ENCODE measurements at regions not wholly inside any gene's neighbourhood (a gene's known extent, or its start where the extent isn't known, plus 50 kb on each side); places are given as distances from the start of the nearest gene placed in this dataset.

DNA sequence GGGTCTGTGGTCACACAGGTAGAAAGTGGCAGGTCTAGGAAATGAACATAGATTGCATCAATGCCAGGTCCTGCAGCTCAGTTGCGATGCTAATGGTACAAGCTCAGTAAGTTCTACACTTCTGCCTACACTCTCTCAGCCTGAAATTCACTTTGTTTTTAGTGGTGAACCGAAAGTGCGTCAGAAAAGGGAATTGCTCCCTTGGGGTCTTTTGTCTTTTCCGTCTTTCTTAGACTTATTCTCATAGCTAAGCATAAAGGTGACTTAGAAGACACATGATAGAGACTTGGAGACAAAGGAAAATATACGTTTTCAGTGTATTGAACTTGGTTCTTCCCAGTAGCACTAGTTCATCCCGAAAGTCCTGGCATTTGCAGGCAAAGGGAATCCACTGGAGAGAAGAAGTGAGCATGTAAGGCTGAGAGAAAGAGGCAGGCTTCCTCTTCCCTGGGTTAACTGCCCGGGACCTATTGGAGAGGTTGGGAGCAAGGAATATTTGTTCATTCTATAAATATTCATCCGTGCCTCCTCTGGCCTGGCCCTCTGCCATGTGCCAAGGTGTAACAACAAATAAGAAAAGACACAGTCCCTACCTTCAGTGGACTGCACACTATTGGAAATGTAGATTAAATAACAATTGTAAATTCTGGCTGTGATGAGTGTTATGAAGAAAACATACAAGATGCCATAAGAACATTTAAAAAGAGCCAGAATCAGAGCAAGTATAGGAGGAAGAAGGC lies 785.8 kb downstream of the MED13L start:
- Histone ChIP-seq H3K4me1 (ENCODE audit: control extremely low read depth in 1 of 4, control insufficient read depth in 4 of 4, insufficient read depth in 4 of 4, low read length in 3 of 4) (no peaks in the 10 kb centered on the region), H3K36me3 (ENCODE audit: control insufficient read depth in 4 of 4, insufficient read depth in 4 of 4, low read length in 3 of 4) (no peaks in the 10 kb centered on the region), H3K4me3 (ENCODE audit: control insufficient read depth in 1 of 7, extremely low read depth in 1 of 7, insufficient read depth in 4 of 7, low read depth in 2 of 7, low read length in 6 of 7) (no peak overlapping the region), H3K27me3 (replicated peaks in 2 of 5; ENCODE audit: control insufficient read depth in 4 of 5, insufficient read depth in 5 of 5, low read length in 4 of 5) (peaks cover 0 to 5% (median 0%) of the 10 kb centered on the region in 5 experiments), H3K9me3 (ENCODE audit: control extremely low read depth in 1 of 5, control insufficient read depth in 4 of 5, insufficient read depth in 2 of 5, low read depth in 1 of 5, low read length in 4 of 5) (no peaks in the 10 kb centered on the region), H3K27ac (ENCODE audit: insufficient read depth in 1 of 2, low read depth in 1 of 2, low read length in 2 of 2, poor library complexity in 1 of 2, severe bottlenecking in 2 of 2) (no peak overlapping the region)
- 86% methylated on average over 6 of the region's 8 CpGs for WGBS (ENCODE audit: insufficient coverage)
- ChIA-PET POLR2A (no interaction called here), CTCF (interaction anchor here (0.9 kb wide), 1 partner anchor 12 kb away, joined by 3 read pairs; no protein-coding TSS in a partner anchor)
- no peak for DNase-seq

DNA sequence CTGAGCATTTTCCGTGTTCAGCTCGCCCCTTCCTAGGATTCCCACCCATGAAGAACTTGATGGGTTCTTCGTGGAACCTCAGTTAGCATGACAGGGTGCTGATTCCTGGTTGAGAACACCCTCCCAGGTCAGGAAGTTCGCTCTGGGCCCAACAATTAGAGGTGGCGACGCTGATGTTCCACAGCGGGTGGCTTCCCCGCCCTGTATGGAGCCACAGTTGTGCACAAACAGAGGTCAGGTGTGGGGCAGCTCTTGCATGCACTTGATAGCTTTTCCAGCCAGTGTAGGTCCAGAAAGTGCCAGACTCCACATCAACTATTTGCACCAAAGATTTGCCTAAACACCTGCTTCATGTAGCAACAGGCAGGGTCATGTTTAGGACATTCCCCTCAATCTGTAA lies 788.2 kb downstream of the MED13L start:
- H3K27ac ChIP-seq (ENCODE audit: insufficient read depth in 1 of 2, low read depth in 1 of 2, low read length in 2 of 2, poor library complexity in 1 of 2, severe bottlenecking in 2 of 2) = no peak overlapping the region
- POLR2A ChIA-PET = no interaction called here
- CTCF ChIA-PET = no interaction called here

DNA sequence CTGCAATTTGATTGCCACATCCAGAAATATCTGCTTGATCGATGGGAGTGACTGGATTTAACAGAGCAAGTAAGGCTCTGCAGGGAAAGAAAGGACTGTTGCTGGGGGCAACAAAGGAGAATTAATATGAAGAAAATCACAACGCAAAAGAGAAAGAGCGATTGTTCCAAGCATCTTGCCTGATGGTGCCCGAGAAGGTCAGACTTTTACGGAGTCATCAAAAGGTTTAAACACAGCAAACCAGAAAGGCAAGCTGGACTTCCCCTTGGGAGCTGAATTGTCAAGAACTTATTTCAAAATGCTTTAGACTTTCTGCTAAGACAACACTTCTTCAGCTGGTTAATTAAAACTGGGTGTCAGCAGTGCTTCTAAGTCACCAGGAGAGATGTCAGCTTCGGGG lies 791.5 kb downstream of the MED13L start:
- no peaks in the 10 kb centered on the region for H3K36me3 ChIP-seq (ENCODE audit: control insufficient read depth in 4 of 4, insufficient read depth in 4 of 4, low read length in 3 of 4)
- WGBS (ENCODE audit: insufficient coverage) = 91% methylated on average over 5 of the region's 6 CpGs
- H3K9me3 ChIP-seq (ENCODE audit: control extremely low read depth in 1 of 5, control insufficient read depth in 4 of 5, insufficient read depth in 2 of 5, low read depth in 1 of 5, low read length in 4 of 5) = no peaks in the 10 kb centered on the region
- CTCF ChIA-PET = no interaction called here
- no peak overlapping the region for H3K4me3 ChIP-seq (ENCODE audit: control insufficient read depth in 1 of 7, extremely low read depth in 1 of 7, insufficient read depth in 4 of 7, low read depth in 2 of 7, low read length in 6 of 7)
- POLR2A ChIA-PET = no interaction called here
- H3K27me3 ChIP-seq (replicated peaks in 2 of 5; ENCODE audit: control insufficient read depth in 4 of 5, insufficient read depth in 5 of 5, low read length in 4 of 5) = peaks cover 0 to 5% (median 2%) of the 10 kb centered on the region in 5 experiments
- H3K4me1 ChIP-seq (ENCODE audit: control extremely low read depth in 1 of 4, control insufficient read depth in 4 of 4, insufficient read depth in 4 of 4, low read length in 3 of 4) = no peaks in the 10 kb centered on the region
- H3K27ac ChIP-seq (ENCODE audit: insufficient read depth in 1 of 2, low read depth in 1 of 2, low read length in 2 of 2, poor library complexity in 1 of 2, severe bottlenecking in 2 of 2) = no peak overlapping the region
- no peak for DNase-seq

More for the DNA sequence above, 788.2 kb downstream of the MED13L start:
- Histone ChIP-seq H3K9me3 (ENCODE audit: control extremely low read depth in 1 of 5, control insufficient read depth in 4 of 5, insufficient read depth in 2 of 5, low read depth in 1 of 5, low read length in 4 of 5) (no peaks in the 10 kb centered on the region), H3K27me3 (replicated peaks in 2 of 5; ENCODE audit: control insufficient read depth in 4 of 5, insufficient read depth in 5 of 5, low read length in 4 of 5) (peaks cover 0 to 5% (median 2%) of the 10 kb centered on the region in 5 experiments), H3K4me3 (ENCODE audit: control insufficient read depth in 1 of 7, extremely low read depth in 1 of 7, insufficient read depth in 4 of 7, low read depth in 2 of 7, low read length in 6 of 7) (no peak overlapping the region), H3K36me3 (ENCODE audit: control insufficient read depth in 4 of 4, insufficient read depth in 4 of 4, low read length in 3 of 4) (no peaks in the 10 kb centered on the region), H3K4me1 (ENCODE audit: control extremely low read depth in 1 of 4, control insufficient read depth in 4 of 4, insufficient read depth in 4 of 4, low read length in 3 of 4) (no peaks in the 10 kb centered on the region)
- DNase-seq = no peak
- WGBS (ENCODE audit: insufficient coverage) = 91% methylated on average over 8 of the region's 8 CpGs

DNA sequence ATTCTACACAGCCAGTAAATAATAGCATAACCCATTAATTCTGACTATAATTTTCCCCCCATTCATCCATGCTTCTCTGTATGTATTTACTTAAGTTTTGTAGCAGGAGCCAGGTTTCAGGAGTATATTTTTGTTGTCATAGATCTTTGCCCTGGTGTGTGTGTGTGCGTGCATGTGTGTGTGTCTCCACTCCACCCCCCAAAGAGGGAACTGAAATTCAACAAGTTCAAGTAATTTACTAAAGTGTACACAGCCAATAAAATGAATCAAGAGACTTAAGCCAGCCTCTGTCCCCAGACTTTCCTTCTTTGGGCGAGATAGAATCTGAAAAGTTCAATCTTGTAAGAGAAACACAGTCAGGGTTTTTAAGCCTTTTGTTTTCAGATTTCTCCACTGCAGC lies 792.0 kb downstream of the MED13L start:
- no peak overlapping the region for H3K27ac ChIP-seq (ENCODE audit: insufficient read depth in 1 of 2, low read depth in 1 of 2, low read length in 2 of 2, poor library complexity in 1 of 2, severe bottlenecking in 2 of 2)
- H3K9me3 ChIP-seq (ENCODE audit: control extremely low read depth in 1 of 5, control insufficient read depth in 4 of 5, insufficient read depth in 2 of 5, low read depth in 1 of 5, low read length in 4 of 5) = no peaks in the 10 kb centered on the region
- DNase-seq = no peak
- H3K36me3 ChIP-seq (ENCODE audit: control insufficient read depth in 4 of 4, insufficient read depth in 4 of 4, low read length in 3 of 4) = no peaks in the 10 kb centered on the region
- ChIA-PET POLR2A (no interaction called here), CTCF (no interaction called here)
- no peak overlapping the region for H3K4me3 ChIP-seq (ENCODE audit: control insufficient read depth in 1 of 7, extremely low read depth in 1 of 7, insufficient read depth in 4 of 7, low read depth in 2 of 7, low read length in 6 of 7)
- H3K27me3 ChIP-seq (replicated peaks in 2 of 5; ENCODE audit: control insufficient read depth in 4 of 5, insufficient read depth in 5 of 5, low read length in 4 of 5) = peaks cover 0 to 5% (median 2%) of the 10 kb centered on the region in 5 experiments
- H3K4me1 ChIP-seq (ENCODE audit: control extremely low read depth in 1 of 4, control insufficient read depth in 4 of 4, insufficient read depth in 4 of 4, low read length in 3 of 4) = no peaks in the 10 kb centered on the region
- WGBS (ENCODE audit: insufficient coverage) = 86% methylated on average over 1 of the region's 2 CpGs

DNA sequence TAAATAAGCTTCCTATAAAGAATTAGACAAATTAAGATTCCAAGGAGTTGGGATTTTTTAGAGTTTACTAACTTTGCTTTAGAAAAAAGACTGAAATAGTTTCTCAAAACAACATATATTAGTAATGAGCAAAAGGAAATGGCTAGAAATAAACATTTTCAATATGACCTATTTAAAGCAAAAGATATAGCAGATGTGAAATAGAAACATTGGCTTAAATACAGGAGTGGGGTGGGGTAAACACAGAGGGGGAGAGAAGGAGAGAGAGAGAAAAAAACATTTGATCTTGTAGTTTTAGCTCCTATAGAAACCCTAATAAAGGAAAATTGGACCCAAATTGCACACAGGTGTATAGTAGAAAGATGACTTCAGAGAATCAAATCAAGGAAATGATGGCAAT lies 794.5 kb downstream of the MED13L start:
- no peak overlapping the region for H3K4me3 ChIP-seq (ENCODE audit: control insufficient read depth in 1 of 7, extremely low read depth in 1 of 7, insufficient read depth in 4 of 7, low read depth in 2 of 7, low read length in 6 of 7)
- no peaks in the 10 kb centered on the region for H3K36me3 ChIP-seq (ENCODE audit: control insufficient read depth in 4 of 4, insufficient read depth in 4 of 4, low read length in 3 of 4)
- no peak for DNase-seq
- ChIA-PET CTCF (no interaction called here), POLR2A (no interaction called here)
- no peaks in the 10 kb centered on the region for H3K9me3 ChIP-seq (ENCODE audit: control extremely low read depth in 1 of 5, control insufficient read depth in 4 of 5, insufficient read depth in 2 of 5, low read depth in 1 of 5, low read length in 4 of 5)
- no peak overlapping the region for H3K27ac ChIP-seq (ENCODE audit: insufficient read depth in 1 of 2, low read depth in 1 of 2, low read length in 2 of 2, poor library complexity in 1 of 2, severe bottlenecking in 2 of 2)
- peaks cover 0 to 3% (median 0%) of the 10 kb centered on the region in 5 experiments for H3K27me3 ChIP-seq (replicated peaks in 2 of 5; ENCODE audit: control insufficient read depth in 4 of 5, insufficient read depth in 5 of 5, low read length in 4 of 5)
- no peaks in the 10 kb centered on the region for H3K4me1 ChIP-seq (ENCODE audit: control extremely low read depth in 1 of 4, control insufficient read depth in 4 of 4, insufficient read depth in 4 of 4, low read length in 3 of 4)

DNA sequence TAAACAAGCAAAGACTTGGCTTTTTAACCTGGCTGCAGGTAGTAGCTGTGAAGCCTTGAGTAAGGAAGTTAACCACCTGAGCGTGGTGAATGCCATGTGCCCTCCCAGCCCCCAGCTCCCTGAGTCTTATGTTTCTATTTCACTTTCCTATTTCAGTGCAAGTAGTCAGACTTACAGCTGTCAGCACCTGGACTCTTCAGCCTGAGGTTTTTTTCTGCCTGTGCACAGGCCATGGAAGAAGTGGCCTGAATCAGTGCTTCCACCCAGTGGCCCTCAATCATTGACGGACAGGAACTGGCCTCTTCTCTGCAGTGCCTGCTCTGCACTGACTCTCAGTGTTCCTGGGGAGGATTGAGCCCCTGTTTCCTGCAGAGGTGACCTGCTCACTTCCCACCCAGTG lies 796.4 kb downstream of the MED13L start:
- POLR2A ChIA-PET = no interaction called here
- WGBS (ENCODE audit: insufficient coverage) = 93% methylated on average over 1 of the region's 2 CpGs

DNA sequence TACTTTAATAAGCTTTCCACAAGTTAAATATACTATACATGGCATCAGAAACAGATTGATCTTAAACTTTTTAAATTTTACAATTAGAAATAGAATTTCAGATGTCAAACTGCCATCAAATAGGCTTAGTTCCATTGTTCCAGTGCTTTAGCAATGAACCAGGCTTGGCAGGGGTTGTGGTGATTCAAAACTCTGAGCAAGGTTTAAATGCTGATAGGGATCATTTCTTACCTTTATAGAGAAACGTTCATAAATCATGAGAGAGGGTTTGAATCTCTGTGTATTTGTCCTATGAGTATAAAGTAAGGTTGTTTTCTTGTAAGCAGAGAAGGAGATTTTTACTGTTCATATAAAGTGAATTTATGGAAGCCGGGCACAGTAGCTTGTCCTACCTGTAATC lies 794.5 kb upstream of the TBX3 start:
- Histone ChIP-seq H3K9me3 (ENCODE audit: control extremely low read depth in 1 of 5, control insufficient read depth in 4 of 5, insufficient read depth in 2 of 5, low read depth in 1 of 5, low read length in 4 of 5) (no peaks in the 10 kb centered on the region), H3K36me3 (ENCODE audit: control insufficient read depth in 4 of 4, insufficient read depth in 4 of 4, low read length in 3 of 4) (no peaks in the 10 kb centered on the region), H3K4me1 (ENCODE audit: control extremely low read depth in 1 of 4, control insufficient read depth in 4 of 4, insufficient read depth in 4 of 4, low read length in 3 of 4) (no peaks in the 10 kb centered on the region), H3K27me3 (replicated peaks in 2 of 5; ENCODE audit: control insufficient read depth in 4 of 5, insufficient read depth in 5 of 5, low read length in 4 of 5) (no peaks in the 10 kb centered on the region), H3K4me3 (ENCODE audit: control insufficient read depth in 1 of 7, extremely low read depth in 1 of 7, insufficient read depth in 4 of 7, low read depth in 2 of 7, low read length in 6 of 7) (no peak overlapping the region), H3K27ac (ENCODE audit: insufficient read depth in 1 of 2, low read depth in 1 of 2, low read length in 2 of 2, poor library complexity in 1 of 2, severe bottlenecking in 2 of 2) (no peak overlapping the region)
- WGBS (ENCODE audit: insufficient coverage) = no CpG with 5 or more reads among the region's 2 CpGs
- CTCF ChIA-PET = no interaction called here
- POLR2A ChIA-PET = no interaction called here
- DNase-seq = no peak

More for the DNA sequence above, 796.4 kb downstream of the MED13L start:
- CTCF ChIA-PET = no interaction called here
- H3K4me1 ChIP-seq (ENCODE audit: control extremely low read depth in 1 of 4, control insufficient read depth in 4 of 4, insufficient read depth in 4 of 4, low read length in 3 of 4) = no peaks in the 10 kb centered on the region
- no peak overlapping the region for H3K27ac ChIP-seq (ENCODE audit: insufficient read depth in 1 of 2, low read depth in 1 of 2, low read length in 2 of 2, poor library complexity in 1 of 2, severe bottlenecking in 2 of 2)
- no peak overlapping the region for H3K4me3 ChIP-seq (ENCODE audit: control insufficient read depth in 1 of 7, extremely low read depth in 1 of 7, insufficient read depth in 4 of 7, low read depth in 2 of 7, low read length in 6 of 7)
- H3K9me3 ChIP-seq (ENCODE audit: control extremely low read depth in 1 of 5, control insufficient read depth in 4 of 5, insufficient read depth in 2 of 5, low read depth in 1 of 5, low read length in 4 of 5) = no peaks in the 10 kb centered on the region
- no peak for DNase-seq
- no peaks in the 10 kb centered on the region for H3K36me3 ChIP-seq (ENCODE audit: control insufficient read depth in 4 of 4, insufficient read depth in 4 of 4, low read length in 3 of 4)
- peaks cover 0 to 3% (median 0%) of the 10 kb centered on the region in 5 experiments for H3K27me3 ChIP-seq (replicated peaks in 2 of 5; ENCODE audit: control insufficient read depth in 4 of 5, insufficient read depth in 5 of 5, low read length in 4 of 5)
